HG02885 (cell line): ENCODE measurements at regions not wholly inside any gene's neighbourhood (a gene's known extent, or its start where the extent isn't known, plus 50 kb on each side); places are given as distances from the start of the nearest gene placed in this dataset.
A peak's percentile ranks its signal among the peaks of the same experiment; 100 is the strongest.

Experiments used
- ATAC-seq: cut with Tn5 transposase; IDR thresholded peaks from one replicate; pipeline ENCODE4 v1.9.1; 2021; ENCODE audit warnings: mild to moderate bottlenecking; ENCODE audit not compliant: unreplicated experiment, poor library complexity

GRCh38 chr1:114234408-114235124 is 80.9 kb upstream of the SYT6 start:
- peak; percentile 76 for ATAC-seq

GRCh38 chr1:114232691-114233090 is 79.0 kb upstream of the SYT6 start:
- no peak for ATAC-seq

- ATAC-seq, result no peak
These were observed 77.6 kb upstream of the SYT6 start for GRCh38 chr1:114231301-114231700.

- ATAC-seq, result no peak
These were observed 75.7 kb upstream of the SYT6 start for GRCh38 chr1:114229368-114229767.

- no peak for ATAC-seq
These were observed 73.4 kb upstream of the SYT6 start for GRCh38 chr1:114227059-114227458.

GRCh38 chr1:114224196-114224907 is 70.7 kb upstream of the SYT6 start:
- ATAC-seq, result no peak

GRCh38 chr1:114222920-114223319 is 69.3 kb upstream of the SYT6 start:
- no peak for ATAC-seq

- ATAC-seq, result no peak
These were observed 65.7 kb upstream of the SYT6 start for GRCh38 chr1:114219172-114219868.

- ATAC-seq, result no peak
These were observed 64.9 kb upstream of the SYT6 start for GRCh38 chr1:114218361-114219171.

- no peak for ATAC-seq
These were observed 62.9 kb upstream of the SYT6 start for GRCh38 chr1:114216431-114217173.

- no peak for ATAC-seq
These were observed 61.8 kb upstream of the SYT6 start for GRCh38 chr1:114215436-114215835.

GRCh38 chr1:114214016-114214415 is 60.3 kb upstream of the SYT6 start:
- ATAC-seq, result no peak

- ATAC-seq, result no peak
These were observed 56.3 kb upstream of the SYT6 start for GRCh38 chr1:114209971-114210370.

GRCh38 chr1:114208714-114209113 is 55.0 kb upstream of the SYT6 start:
- ATAC-seq, result no peak

- no peak for ATAC-seq
These were observed 54.4 kb upstream of the SYT6 start for GRCh38 chr1:114208106-114208505.

- no peak for ATAC-seq
These were observed 54.0 kb upstream of the SYT6 start for GRCh38 chr1:114207635-114208034.

- ATAC-seq, result no peak
These were observed 52.7 kb upstream of the SYT6 start for GRCh38 chr1:114206392-114206791.

GRCh38 chr1:114203595-114204128 is 50.0 kb upstream of the SYT6 start:
- ATAC-seq, result no peak
